ENCODE measurements at regions not wholly inside any gene's neighbourhood (a gene's known extent, or its start where the extent isn't known, plus 50 kb on each side); places are given as distances from the start of the nearest gene placed in this dataset.

GRCh38 chr6:11350294-11350693 lies 117.8 kb upstream of the NEDD9 start:
- DNase-seq: no peak

GRCh38 chr6:11349880-11350279 lies 117.4 kb upstream of the NEDD9 start:
- DNase-seq: no peak

DNA sequence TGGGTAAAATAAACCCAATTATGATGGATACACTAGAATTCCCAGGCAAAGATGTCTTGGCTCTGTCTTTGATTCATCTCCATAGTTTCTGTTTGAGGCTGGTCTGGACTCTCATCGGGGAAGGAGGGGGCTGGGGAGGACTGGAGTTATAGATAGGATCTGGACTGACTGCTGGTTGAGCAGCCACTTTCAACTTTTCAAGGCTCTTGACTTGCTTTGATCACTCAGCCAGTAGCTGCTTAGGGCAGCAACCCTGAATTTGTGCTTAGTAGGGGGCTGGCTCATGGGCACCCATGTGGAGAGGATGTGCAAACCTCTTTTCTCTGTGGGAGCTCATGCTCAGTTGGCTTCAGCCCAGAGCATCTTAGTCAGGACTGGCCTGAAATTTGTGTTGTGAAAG lies 114.0 kb upstream of the NEDD9 start:
- no peak for DNase-seq

- DNase-seq: no peak
These were observed 113.1 kb upstream of the NEDD9 start for GRCh38 chr6:11345536-11345935.

DNA sequence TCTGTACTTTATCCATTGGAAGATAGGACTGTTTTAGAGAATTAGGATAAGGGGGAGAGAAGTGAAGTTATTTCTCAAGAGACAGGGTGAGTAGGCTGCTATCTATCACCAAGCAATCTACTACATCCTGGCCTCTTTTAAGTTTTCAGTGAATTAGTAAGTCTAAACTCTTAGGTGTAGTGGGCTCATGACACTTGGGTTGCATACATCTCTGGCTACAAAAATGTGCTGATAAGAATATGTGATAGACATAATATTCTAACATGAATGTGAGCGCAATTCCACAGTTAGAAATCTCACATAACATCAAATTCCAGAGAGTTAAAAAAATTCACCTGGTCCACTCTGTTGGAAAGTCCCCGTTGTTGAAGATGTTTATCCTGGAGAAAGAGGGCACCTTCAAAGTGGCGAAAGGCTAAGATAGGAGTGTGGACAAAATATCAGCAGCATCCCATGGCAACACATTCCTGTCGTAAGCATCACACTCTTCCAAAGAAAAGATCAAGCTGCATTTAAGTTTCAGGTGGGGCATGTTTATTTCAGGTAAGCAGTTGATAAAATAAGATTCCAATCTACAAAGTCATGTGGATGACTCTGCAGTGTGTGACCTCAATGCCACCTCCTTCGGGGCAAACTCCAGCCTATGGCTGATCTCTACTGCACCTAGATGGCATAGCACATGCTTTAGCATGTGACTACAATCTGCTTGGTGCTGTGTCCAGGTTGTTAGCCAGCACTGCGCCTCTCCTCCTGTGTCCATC lies 111.7 kb upstream of the NEDD9 start:
- no peak for DNase-seq

DNA sequence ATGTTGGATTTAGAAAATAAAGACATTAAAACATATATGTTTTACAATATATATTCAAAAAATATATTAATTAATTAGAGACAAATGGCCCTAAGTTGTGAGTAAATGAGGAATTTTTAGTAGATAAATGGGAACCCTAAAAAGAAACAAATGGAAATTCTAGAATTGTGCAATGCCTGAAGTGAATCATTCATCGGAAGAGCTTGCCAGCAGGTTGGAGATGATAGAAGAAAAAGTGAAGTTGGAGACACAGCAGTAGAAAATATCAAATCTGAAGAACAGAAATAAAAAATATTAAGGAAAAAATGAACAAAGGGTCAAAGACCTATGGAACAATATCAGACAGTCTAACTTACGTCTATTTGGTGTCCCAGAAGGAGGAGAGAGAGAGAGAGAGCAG lies 109.4 kb upstream of the NEDD9 start:
- DNase-seq: no peak

GRCh38 chr6:11341303-11341702 lies 108.8 kb upstream of the NEDD9 start:
- no peak for DNase-seq

DNA sequence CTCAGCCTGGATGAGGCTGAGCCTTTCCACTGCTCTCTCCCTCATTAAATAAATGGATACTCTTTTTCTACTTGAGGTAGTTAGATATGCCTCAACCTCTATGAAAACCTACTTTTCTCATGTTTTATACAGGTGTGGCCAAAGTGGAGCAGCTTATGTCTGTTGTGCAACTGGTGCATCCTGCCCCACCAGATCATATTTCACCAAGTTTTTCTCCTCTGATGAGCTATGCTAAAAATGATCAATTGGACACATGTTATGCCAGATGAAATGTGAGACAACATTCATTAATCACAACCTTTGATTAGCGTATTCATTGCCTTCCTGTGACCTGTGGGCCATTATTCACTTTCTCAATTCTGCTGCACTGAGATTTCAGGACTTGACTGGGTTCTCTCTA lies 106.9 kb upstream of the NEDD9 start:
- DNase-seq: no peak

DNA sequence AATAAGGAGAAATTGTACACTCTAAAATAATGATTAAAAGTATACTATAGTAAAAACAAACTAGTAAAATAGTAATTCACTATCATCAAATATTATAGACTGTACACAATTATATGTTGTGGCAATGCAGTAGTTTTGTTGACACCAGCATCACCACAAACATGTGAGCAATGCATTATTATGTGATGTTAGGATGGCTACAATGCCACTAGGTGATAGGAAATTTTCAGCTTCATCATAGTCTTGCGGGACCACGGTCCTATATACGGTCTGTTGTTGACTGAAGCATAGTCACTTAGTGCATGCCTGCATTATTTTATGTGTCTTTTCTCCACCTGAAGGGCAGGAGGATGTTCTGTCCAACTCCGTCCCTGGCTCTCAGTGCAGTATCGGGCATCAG lies 104.8 kb upstream of the NEDD9 start:
- DNase-seq: no peak

DNA sequence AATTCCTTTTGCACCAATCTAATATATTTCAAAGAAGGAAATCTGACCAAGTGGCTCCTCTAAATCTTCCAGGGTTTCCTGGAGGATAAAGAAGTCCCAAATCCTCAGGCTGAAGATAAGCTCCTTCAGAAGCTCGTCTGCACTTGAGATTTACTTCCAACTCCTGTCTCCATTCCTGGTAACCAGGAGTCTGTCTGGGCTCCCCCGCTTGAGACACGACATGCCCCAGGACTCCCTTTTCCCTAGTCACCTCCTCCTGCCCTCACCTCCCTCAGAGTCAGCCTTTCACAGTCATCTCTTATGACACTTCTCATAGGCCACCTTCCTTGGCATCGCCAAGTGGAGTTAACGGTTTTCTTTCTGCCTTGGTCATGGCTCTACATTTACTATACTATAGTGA lies 103.4 kb upstream of the NEDD9 start:
- no peak for DNase-seq

GRCh38 chr6:11333132-11333849 lies 100.8 kb upstream of the NEDD9 start:
- no peak for DNase-seq

DNA sequence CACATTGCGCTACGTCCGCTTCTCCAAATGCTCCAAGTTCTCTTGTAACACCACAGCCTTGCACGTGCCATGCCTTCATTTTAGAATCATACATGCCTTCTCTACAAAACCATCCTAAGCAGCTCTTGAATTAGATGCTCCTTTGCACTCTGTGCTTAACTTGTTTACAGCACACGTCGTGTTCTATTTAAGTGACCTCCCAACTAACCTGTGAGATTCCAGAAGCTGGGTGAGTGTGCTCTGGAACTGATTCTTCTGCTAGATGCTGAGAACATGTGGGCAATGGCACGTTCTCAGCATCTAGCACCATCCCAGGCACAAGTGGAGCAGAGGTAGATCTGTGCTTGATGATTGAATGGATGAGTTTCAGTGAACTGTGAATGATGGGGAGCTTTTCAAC lies 100.0 kb upstream of the NEDD9 start:
- no peak for DNase-seq

- no peak for DNase-seq
These were observed 98.6 kb upstream of the NEDD9 start for GRCh38 chr6:11331111-11331510.

DNA sequence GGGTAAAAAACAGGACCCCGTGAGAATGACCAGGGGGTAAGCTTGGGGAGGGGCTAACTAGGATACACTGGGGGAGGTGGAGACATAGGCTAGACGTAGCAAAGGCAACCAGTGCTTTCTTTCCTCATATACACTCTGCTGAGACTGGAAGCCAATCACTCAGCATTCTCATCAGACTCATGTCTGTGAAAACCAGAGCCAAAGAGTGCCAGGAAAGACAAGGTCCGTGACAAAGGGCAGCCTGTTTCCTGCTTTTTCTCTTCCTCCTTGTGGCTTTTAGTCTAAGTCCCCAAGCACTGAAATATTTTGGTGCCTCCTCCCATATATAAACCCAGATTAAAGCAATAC lies 97.9 kb upstream of the NEDD9 start:
- no peak for DNase-seq

DNA sequence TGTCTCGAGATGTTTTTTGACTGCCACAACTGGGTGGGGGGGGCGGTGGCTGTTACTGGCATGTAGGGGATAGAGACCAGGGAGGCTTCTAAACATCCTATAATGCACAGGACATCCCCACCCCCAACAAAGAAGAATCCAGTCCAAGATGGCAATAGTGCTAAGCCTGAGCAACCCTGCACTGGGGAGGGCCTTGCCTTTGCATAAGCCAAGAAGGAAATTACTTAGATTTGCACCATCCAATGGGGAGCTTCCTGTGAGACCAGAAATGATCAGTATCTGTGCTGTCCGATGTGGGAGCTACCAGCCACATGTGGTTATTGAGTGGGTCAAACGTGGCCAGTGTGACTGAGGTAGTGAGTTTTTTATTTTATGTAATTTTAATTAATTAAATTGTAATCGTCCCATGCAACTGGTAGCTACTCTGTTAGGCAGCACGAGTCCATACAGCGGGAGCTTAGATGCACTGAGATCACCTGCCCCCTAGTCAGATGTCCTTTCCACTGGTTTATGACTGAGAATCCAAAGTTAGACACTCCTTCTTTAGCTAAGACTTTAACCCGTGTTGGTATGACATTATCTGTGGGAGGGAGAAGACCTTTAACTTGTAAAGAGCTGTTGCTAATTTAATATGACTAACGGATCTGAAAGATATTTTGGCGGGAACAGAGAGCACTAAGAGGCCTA lies 97.4 kb upstream of the NEDD9 start:
- DNase-seq: no peak

DNA sequence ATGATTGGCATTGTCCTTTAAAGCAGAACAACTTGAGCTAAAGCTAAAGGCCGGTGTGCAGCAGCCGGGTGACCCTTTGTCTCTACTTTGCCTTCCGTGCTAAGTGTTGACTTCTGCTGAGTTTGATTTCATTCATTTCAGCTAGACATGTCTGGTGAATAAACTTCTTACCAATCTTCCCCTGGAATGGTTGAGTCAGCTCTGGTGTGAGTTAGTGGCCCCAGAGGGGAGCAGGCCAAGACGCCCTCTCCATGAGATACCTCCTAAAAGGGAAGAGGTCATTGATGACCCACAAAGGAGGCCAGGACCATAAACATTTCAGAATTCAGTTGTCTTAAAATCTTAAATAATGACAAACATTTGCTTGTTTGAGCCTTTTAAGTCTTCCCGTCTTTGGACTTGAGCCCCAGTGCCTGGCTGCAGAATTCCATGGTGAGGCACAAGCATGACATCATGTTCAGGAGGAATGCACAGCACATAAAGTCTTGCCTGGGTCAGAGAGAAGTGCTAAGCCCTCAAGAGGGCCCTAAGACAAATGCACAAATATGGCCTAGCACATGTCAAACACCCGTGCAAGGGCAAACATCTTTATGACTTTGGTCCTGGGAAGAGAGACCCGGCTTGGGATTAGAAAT lies 96.3 kb upstream of the NEDD9 start:
- no peak for DNase-seq

GRCh38 chr6:11327961-11328360 lies 95.5 kb upstream of the NEDD9 start:
- no peak for DNase-seq

DNA sequence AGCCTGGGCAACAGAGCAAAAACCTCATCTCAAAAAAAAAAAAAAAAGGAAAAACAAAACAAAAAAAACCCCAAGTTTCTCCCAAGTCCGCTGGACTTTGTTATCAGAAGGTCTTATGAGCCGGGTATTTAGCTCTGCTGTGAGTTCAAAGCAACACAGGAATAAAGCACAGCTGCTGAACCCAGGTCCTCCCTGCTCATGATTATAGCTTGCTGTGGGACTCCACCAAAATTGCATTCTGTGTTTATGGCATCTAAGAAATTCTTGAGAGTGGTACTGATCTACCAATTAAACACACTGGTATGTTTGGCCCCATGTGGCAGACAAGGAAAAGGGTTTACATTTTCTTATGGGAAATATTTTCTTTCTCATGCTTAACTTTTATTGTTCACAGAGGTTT lies 93.6 kb upstream of the NEDD9 start:
- no peak for DNase-seq

GRCh38 chr6:11324453-11325015 lies 92.1 kb upstream of the NEDD9 start:
- no peak for DNase-seq

DNA sequence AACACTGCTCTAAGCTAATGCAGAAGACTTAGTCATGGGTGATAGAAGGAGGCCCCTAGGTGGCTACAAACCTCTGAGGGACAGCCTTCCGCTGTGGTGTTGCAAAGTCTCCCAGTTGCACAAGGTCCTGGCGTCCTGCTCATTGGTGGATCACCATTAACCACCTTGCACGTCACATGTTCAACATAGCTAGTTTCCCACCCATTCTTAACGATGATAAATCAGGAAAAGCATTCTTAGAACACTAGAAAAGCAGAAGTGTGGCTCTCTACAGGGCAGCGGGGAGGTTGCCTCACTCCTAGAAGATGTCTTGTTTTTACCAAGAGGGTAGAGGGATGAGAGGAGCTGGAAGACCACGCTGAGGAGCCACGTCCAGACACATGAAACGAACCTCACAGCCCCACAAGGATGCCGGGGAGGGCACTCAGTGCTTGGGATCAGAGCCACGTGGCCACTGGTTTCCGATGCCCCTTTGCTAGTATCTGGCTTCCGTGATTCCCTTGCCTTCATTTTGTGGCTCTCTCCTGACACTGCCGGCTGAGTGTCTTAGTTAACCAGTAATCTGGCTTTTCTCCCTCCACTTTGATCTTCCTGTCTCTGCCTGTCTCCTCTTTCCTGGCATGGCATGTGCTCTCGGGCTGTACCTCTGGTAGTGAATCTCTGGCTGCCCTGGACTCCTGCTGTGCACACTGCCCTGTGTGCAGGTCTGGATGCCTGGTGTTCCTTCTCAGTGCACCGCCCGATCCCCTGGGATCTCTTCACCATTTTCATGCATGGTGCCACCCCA lies 91.4 kb upstream of the NEDD9 start:
- DNase-seq: no peak

DNA sequence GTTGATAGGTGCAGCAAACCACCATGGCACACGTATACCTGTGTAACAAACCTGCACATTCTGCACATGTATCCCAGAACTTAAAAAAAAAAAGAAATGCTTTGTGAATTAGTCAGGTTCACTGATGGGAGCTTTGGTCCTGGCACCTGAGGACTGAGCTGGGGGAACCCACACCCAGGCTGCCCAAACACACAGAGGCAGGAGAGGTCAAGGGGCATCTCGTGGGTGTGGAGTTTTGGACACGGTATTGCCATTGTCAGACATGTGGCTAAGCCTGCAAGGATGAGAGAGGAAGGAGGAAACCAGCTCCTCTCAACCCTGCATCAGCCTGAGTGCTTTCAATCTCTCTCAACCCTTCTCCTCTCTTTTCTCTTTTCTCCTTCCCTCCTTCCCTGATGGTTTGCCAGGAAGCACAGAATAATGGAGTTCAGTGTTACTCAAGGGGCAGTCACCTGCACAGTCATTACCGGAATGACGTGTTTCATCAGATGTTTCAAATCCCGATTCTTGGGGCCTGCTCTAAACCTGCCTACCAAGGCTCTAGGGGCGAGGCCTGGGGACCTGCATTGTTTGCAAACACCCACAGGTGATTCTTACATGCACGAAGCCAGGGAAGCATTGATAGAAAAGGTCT lies 89.9 kb upstream of the NEDD9 start:
- no peak for DNase-seq
